ENCODE measurements at regions not wholly inside any gene's neighbourhood (a gene's known extent, or its start where the extent isn't known, plus 50 kb on each side); places are given as distances from the start of the nearest gene placed in this dataset.

DNA sequence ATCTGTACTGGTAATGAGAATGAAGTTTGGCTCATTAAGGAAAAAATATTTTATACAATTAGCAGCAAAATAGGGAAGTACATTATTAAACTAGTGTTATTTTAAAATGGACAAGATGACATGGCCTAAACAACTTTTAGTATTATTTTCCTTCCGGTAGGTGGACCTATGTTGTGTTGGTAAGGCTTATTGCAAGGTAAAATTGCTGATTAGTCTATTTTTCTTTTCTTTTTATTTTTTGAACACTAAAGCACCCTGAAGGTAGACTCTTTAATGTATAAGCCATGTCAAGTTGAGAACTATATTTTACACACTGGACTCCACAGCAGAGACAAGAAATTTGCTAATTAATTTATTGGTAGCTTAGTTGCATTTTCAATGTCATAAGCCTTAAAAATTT is 239.5 kb upstream of the POT1 start:
- no peak for DNase-seq (ENCODE audit: low spot score)
- FAIRE-seq: no peak

- DNase-seq (ENCODE audit: low spot score) (no peak), FAIRE-seq (no peak)
Observed at GRCh38 chr7:125154930-125155329, 225.3 kb upstream of the POT1 start.

DNA sequence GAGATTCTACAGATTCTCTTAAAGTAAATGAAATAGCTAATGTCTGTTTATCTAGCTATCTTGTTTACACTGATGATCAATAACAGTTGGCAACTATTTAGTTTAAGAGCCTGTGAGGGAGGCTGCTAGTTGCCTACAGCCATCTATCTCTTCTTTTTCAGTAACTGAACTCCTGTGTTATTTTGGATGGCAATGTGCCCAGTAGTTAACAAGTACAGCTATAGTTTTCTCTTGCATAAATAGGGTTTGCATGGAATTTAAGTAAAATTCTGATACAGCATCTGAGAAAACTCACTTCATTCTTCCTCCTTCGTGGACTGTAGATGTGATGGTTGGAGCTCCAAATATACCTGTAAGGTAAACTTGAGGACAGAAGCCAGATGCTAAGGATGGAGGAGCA is 219.5 kb upstream of the POT1 start:
- FAIRE-seq: no peak
- DNase-seq (ENCODE audit: low spot score): no peak

DNA sequence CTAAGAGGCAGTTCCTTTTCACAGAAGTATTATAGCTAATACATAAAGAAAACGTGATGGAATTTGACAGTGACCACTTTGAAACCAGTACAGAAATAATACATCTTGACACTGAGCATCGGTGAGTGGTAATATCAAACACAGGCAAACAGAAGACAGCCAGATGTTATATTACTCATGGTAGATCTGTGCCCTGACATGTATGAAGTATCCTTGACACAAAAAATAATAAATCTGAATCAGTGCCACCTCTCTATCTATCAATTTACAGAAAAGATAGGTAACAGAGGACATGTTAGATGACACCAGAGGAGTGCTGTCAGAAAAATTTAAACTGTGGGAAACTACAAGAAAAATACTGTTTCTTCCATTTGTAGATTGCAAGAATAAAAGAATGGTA is 217.4 kb upstream of the POT1 start:
- DNase-seq (ENCODE audit: low spot score) (no peak), FAIRE-seq (no peak)

DNA sequence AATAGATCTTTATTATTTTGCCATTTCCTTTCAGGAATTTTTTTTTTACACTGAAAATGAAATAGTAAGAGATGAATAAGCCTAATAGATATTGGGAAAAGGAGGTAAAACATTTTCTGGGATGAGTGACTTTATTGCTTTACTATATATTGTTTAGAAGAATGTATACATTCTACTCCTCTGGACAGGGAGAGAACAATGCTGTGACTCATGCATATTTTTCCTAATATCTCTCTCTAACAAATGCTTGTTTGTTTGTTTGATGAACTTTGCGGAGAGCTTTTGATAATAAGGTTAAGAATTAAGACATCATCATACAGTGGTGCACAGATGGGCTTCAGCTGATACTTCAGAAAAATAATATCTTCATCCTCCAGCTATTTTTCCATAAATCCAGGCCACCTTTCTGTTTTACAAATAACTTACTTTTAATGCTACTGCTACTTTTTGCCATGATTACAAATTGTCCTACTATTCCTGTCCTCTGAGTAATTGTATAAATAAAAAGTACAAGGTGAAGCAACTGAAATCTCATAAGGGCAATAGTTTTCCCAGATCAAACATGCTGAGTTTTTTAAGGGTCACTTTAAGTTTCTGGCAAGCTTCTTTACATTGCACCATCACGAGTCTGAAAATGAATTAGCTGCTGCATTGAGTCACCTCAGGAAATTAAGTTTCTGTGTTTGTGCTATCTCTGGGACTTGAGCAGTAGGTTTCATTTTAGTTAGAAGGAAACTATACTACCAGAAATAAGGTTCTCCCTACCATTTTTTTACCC is 207.3 kb upstream of the POT1 start:
- DNase-seq (ENCODE audit: low spot score): no peak
- no peak for FAIRE-seq

DNA sequence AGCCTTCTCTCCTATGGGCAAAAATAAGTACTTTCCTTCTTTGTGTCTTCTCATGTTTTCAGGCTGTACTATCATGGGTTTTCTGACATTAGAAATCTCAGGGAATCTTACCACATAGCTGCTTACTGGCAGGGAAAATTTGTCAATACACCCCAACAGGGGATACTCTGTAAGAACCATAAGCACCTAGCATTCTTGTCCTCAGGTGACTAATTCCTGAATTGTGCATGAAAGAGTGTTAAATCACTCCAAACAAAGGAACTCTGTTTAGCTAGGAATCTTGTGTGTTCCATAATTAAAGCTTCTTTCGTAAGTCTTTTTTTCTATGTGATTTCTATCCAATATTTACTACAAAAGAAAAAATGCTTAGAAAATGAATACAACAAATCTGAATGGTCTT is 206.7 kb upstream of the POT1 start:
- FAIRE-seq (no peak), DNase-seq (ENCODE audit: low spot score) (peak; percentile 1)

- no peak for FAIRE-seq
- no peak for DNase-seq (ENCODE audit: low spot score)
Observed at GRCh38 chr7:125130173-125130572, 200.5 kb upstream of the POT1 start.

DNA sequence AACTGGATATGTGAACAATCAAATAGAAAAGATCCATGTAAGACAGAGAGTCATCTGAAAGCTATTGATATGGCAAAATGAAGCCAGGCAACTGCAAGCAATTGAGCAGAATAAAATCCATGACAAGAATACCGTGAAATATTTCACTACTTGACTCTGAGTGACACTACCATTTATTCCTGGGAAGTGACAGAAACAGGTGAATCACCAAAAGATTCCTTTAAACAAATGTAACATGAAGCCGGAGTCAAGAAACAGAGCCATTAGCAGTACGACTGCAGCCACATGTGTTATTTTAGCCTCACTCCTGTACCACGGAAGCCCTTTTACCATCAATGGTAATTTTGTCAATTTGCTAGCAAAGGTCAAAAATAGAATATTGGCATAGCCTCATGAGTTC is 197.7 kb upstream of the POT1 start:
- no peak for DNase-seq (ENCODE audit: low spot score)
- FAIRE-seq: no peak

GRCh38 chr7:125126376-125126775 is 196.8 kb upstream of the POT1 start:
- FAIRE-seq: no peak
- DNase-seq (ENCODE audit: low spot score): no peak

GRCh38 chr7:125125315-125125714 is 195.7 kb upstream of the POT1 start:
- DNase-seq (ENCODE audit: low spot score) (no peak), FAIRE-seq (no peak)

- FAIRE-seq: no peak
- no peak for DNase-seq (ENCODE audit: low spot score)
Observed at GRCh38 chr7:125122173-125122572, 192.5 kb upstream of the POT1 start.

DNA sequence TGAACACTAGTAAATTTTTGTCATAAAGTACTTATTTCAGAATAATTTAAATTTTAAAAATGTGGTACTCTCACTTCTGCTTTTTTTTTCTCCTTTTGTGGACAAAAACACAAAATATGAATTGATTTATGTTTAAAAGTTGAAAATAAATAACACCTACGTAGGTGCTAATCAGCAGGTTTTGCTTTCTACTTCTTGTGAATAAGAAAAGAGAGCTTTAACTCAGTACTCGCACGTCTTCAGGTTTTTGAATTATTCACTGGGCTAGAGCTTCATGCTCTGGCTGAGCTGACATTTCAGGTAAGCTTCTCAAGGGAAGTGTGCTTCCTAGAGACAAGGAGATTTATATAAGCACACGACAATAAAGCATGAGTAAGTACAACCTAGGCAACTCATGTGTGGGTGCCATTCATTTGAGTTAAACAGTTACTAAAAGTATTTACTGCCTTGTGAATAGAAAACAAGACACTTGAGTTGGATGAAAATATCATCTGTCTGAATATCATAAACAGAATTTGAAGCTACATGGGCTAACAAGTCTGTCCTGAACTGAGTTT is 190.0 kb upstream of the POT1 start:
- no peak for DNase-seq (ENCODE audit: low spot score)
- FAIRE-seq: no peak

GRCh38 chr7:125118444-125118843 is 188.8 kb upstream of the POT1 start:
- no peak for FAIRE-seq
- no peak for DNase-seq (ENCODE audit: low spot score)

DNA sequence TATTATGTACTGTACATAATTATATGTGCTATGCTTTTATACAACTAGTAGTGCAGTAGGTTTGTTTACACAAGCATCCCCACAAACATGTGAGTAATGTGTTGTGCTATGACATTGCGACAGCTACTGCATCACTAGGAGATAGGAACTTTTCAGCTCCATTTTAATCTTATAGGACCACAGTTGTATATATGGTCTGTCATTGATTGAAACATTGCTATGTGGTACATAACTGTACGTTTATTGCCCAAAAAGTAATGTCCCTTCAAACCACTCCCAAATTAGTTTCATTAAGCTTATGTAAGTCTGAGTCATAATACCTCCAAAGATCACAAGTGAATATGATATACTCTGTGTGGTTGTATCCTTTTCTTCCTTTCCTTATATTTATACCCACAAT is 183.2 kb upstream of the POT1 start:
- no peak for DNase-seq (ENCODE audit: low spot score)
- FAIRE-seq: no peak

GRCh38 chr7:125099519-125099918 is 169.9 kb upstream of the POT1 start:
- FAIRE-seq (no peak), DNase-seq (ENCODE audit: low spot score) (no peak)

DNA sequence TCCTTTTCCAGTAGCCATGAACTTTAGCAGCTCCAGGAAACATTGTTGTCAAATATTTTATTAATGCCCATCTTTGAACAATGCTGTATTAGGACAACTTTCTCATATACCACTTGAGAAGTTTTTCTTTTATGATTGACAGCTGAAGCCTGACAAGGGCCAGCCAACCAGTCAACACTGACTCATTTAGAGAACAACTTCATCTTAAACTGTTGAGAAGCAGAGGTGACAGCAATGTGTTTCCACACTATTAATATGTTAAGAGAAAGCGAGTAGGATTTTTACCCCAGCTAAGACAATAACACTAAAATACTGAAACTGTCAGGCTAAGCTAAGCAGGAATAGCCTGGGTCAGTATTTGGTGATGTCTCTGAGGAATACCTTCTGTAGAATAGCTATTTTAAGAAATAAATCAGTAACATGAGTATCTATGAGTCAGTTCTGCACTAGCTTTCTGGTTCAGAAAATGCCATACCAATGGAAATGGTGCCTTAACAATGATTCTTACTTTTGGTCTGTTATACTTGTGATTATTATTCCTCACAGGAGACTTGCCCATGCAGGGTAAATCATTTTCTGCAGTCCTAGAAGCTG is 168.8 kb upstream of the POT1 start:
- FAIRE-seq (no peak), DNase-seq (ENCODE audit: low spot score) (no peak)

DNA sequence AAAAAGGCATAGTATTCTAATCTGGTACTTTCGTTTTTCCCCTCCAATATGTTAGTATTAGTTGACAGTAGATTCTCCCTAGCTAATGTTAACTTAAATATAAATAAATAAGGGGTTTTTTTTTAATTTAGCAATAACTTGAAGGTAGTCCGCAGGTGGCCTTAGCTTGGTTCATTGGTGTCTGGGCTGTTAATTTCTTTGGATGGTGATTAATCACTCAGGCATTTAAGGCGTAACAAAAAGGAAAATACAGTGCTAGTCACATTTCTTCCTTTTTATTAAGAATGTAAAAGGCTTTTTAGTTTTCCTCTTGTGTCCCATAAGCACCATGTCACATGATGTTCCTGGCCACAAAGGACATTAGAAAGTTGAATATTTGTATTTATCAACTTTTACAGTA is 161.0 kb upstream of the POT1 start:
- no peak for DNase-seq (ENCODE audit: low spot score)
- FAIRE-seq: no peak

DNA sequence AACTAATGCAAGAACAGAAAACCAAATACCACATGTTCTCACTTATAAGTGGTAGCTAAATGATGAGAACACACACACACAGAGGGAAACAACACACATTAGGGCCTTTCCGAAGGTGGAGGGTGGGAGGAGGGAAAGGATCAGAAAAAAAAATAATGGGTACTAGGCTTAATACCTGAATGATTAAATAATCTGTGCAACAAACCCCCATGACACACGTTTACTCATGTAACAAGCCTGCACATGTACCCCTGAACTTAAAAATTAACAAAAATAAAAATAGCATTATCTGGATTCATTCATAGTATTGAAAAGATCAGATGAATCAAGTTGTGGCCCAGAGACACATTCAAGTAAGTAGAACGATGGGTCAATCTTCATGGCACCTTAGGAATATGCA is 159.5 kb upstream of the POT1 start:
- FAIRE-seq (no peak), DNase-seq (ENCODE audit: low spot score) (no peak)

- no peak for FAIRE-seq
- no peak for DNase-seq (ENCODE audit: low spot score)
Observed at GRCh38 chr7:125088555-125088954, 158.9 kb upstream of the POT1 start.

DNA sequence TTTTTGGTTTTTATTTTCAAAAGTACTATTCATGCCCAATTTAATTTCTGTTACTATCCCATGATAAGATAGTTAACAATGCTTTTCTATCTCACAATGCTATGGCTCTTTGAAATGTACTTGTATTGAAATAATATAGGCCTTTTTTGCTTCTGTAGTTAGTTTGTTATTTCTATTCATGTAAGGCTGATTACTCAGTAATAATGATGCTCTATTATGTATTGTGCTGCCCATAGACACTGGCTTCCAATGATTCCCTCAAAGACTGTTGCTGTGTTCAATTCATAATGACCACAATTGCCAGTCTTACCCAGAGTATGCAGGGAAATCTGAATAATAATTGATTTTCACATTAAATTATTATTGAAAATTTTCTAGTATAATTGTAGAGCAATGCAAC is 155.5 kb upstream of the POT1 start:
- FAIRE-seq: no peak

DNA sequence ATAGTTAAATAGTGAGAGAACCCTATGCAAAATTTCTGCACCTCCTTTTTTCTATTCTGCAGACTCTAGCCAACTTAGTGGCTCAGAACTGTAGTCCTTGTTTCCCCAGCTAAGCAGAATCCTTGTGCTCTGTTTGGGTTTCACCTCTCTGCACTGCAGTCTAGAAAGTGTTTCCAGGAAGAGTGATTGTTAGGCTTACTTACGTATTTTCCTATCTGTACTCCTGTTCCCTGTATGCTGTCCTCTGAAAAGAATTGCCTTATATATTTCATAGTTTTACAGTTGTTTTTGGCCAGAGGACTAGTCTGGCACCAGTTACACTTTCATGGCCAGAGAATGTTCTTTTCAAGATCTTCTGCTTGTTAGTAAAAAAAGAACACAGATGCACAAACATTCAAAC is 154.6 kb upstream of the POT1 start:
- DNase-seq (ENCODE audit: low spot score) (no peak), FAIRE-seq (no peak)

More for the DNA sequence above, 155.5 kb upstream of the POT1 start:
- no peak for DNase-seq (ENCODE audit: low spot score)

DNA sequence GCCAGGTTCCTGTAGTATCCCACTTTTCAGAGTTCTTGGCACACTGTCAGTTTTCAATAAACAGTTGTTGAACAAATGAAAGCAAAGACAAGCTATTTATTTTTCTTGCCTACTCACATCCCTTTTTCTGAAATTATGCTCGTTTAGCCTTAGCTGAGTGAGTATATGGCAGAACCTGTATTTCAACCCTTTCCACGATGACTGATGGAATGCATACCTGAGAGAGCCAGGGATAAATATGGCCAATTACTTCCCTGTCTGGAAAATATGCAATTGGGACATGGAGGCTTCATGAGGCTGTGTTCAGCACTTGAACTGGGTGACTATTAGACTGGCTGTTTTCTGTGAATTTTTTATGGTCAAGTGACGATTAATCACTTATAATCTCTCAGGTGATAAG is 144.5 kb upstream of the POT1 start:
- DNase-seq (ENCODE audit: low spot score) (no peak), FAIRE-seq (no peak)

DNA sequence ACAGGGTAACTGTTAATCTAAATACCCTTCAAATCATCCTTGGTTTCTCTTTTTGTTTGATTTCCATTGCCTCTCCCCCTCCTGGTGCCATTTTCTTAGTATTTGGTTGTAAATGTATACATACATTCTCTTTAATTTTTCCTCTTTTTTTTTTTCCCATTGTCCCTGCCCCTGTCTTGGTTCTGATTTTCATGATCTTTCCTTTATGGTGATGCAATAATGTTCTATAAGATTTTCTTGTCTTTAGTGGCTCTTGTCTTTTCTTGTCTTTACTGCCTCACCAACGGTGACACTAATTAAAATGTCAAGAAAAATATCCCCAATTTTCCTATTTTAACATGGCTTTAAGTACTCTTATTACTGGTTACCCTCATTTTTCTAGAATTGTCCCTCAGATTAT is 135.9 kb upstream of the POT1 start:
- FAIRE-seq (no peak), DNase-seq (ENCODE audit: low spot score) (no peak)

Data from urothelium cell line (cell line).